HG03571 (cell line): ENCODE measurements at regions not wholly inside any gene's neighbourhood (a gene's known extent, or its start where the extent isn't known, plus 50 kb on each side); places are given as distances from the start of the nearest gene placed in this dataset.
"Not testable (repeated sequence)": the region's sequence is repeated elsewhere in the genome, so short reads cannot be mapped to it uniquely, and the experiment has no call there.

Experiments
- ATAC-seq: cut with Tn5 transposase; IDR thresholded peaks from one replicate; pipeline ENCODE4 v1.9.1; 2021; ENCODE audit not compliant: unreplicated experiment

GRCh38 chr1:38198099-38198498, 151.5 kb upstream of the POU3F1 start:
- ATAC-seq: no peak

GRCh38 chr1:38197312-38198061, 150.9 kb upstream of the POU3F1 start:
- ATAC-seq: no peak

GRCh38 chr1:38194472-38194871, 147.9 kb upstream of the POU3F1 start:
- ATAC-seq: no peak

- no peak for ATAC-seq
These were observed 146.4 kb upstream of the POU3F1 start for GRCh38 chr1:38193040-38193439.

- no peak for ATAC-seq
These were observed 144.9 kb upstream of the POU3F1 start for GRCh38 chr1:38191461-38191860.

- no peak for ATAC-seq
These were observed 144.4 kb upstream of the POU3F1 start for GRCh38 chr1:38190983-38191382.

- no peak for ATAC-seq
These were observed 141.0 kb upstream of the POU3F1 start for GRCh38 chr1:38187552-38187951.

- no peak for ATAC-seq
These were observed 140.0 kb upstream of the POU3F1 start for GRCh38 chr1:38186566-38186965.

- ATAC-seq: no peak
These were observed 139.3 kb upstream of the POU3F1 start for GRCh38 chr1:38185913-38186312.

- no peak for ATAC-seq
These were observed 137.2 kb upstream of the POU3F1 start for GRCh38 chr1:38183747-38184146.

GRCh38 chr1:38183096-38183495, 136.5 kb upstream of the POU3F1 start:
- ATAC-seq: no peak

- ATAC-seq: not testable (repeated sequence)
These were observed 133.8 kb upstream of the POU3F1 start for GRCh38 chr1:38180388-38180787.

- no peak for ATAC-seq
These were observed 132.9 kb upstream of the POU3F1 start for GRCh38 chr1:38179483-38179882.

- no peak for ATAC-seq
These were observed 131.6 kb upstream of the POU3F1 start for GRCh38 chr1:38178216-38178615.

GRCh38 chr1:38175121-38175520, 128.5 kb upstream of the POU3F1 start:
- no peak for ATAC-seq

- ATAC-seq: no peak
These were observed 127.3 kb upstream of the POU3F1 start for GRCh38 chr1:38173848-38174247.

GRCh38 chr1:38173157-38173831, 126.7 kb upstream of the POU3F1 start:
- ATAC-seq: no peak

- ATAC-seq: no peak
These were observed 122.5 kb upstream of the POU3F1 start for GRCh38 chr1:38169121-38169520.

- no peak for ATAC-seq
These were observed 121.8 kb upstream of the POU3F1 start for GRCh38 chr1:38168365-38168764.

- no peak for ATAC-seq
These were observed 119.9 kb upstream of the POU3F1 start for GRCh38 chr1:38166461-38166860.

GRCh38 chr1:38153778-38154470, 107.3 kb upstream of the POU3F1 start:
- no peak for ATAC-seq
